HEK293T (cell line): ENCODE measurements at regions not wholly inside any gene's neighbourhood (a gene's known extent, or its start where the extent isn't known, plus 50 kb on each side); places are given as distances from the start of the nearest gene placed in this dataset.

ENCODE experiments used
- BHLHE40 ChIP-seq: fragments of 450-650 bp; IDR thresholded peaks from 2 replicates; pipeline ENCODE4 v1.6.1; 2016; ENCODE audit warnings: mild to moderate bottlenecking, moderate library complexity, borderline replicate concordance
- FOXK2 ChIP-seq: fragments of 450-650 bp; IDR thresholded peaks from 2 replicates; pipeline ENCODE4 v1.6.1; 2016; ENCODE audit warnings: mild to moderate bottlenecking
- FOXM1 ChIP-seq: fragments of 450-650 bp; IDR thresholded peaks from 2 replicates; pipeline ENCODE4 v1.6.1; 2017; ENCODE audit warnings: mild to moderate bottlenecking, borderline replicate concordance
- ZNF384 ChIP-seq: fragments of 450-650 bp; IDR thresholded peaks from 2 replicates; pipeline ENCODE4 v1.6.1; 2016

GRCh38 chr15:47119349-47119748, 598.0 kb upstream of the SEMA6D start:
- TF ChIP-seq BHLHE40 (no peak), FOXK2 (no peak), ZNF384 (no peak), FOXM1 (no peak)
